ENCODE measurements at regions not wholly inside any gene's neighbourhood (a gene's known extent, or its start where the extent isn't known, plus 50 kb on each side); places are given as distances from the start of the nearest gene placed in this dataset.

- no peak for TF ChIP-seq POLR2A (IDR thresholded peaks at IDR 0.05)
- TF ChIP-seq, protein P1, sequence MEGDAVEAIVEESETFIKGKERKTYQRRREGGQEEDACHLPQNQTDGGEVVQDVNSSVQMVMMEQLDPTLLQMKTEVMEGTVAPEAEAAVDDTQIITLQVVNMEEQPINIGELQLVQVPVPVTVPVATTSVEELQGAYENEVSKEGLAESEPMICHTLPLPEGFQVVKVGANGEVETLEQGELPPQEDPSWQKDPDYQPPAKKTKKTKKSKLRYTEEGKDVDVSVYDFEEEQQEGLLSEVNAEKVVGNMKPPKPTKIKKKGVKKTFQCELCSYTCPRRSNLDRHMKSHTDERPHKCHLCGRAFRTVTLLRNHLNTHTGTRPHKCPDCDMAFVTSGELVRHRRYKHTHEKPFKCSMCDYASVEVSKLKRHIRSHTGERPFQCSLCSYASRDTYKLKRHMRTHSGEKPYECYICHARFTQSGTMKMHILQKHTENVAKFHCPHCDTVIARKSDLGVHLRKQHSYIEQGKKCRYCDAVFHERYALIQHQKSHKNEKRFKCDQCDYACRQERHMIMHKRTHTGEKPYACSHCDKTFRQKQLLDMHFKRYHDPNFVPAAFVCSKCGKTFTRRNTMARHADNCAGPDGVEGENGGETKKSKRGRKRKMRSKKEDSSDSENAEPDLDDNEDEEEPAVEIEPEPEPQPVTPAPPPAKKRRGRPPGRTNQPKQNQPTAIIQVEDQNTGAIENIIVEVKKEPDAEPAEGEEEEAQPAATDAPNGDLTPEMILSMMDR (IDR thresholded peaks at IDR 0.05) = no peak
Observed at GRCh38 chr9:106449336-106449927, 413.5 kb upstream of the ZNF462 start.

Measured in lower leg skin (tissue), 3 donors.